ENCODE measurements at regions not wholly inside any gene's neighbourhood (a gene's known extent, or its start where the extent isn't known, plus 50 kb on each side); places are given as distances from the start of the nearest gene placed in this dataset.

- 21 to 38% (median 25%) methylated on average over 2 of the region's 2 CpGs for WGBS, 3 donors
- no peak for DNase-seq
- no peaks in the 10 kb centered on the region for H3K27me3 ChIP-seq
- no peaks in the 10 kb centered on the region for H3K4me1 ChIP-seq (ENCODE audit: insufficient read depth)
- no peak overlapping the region for H3K4me3 ChIP-seq
- no peaks in the 10 kb centered on the region for H3K9me3 ChIP-seq
- H3K27ac ChIP-seq = no peak overlapping the region
- intact Hi-C loops (cut with DNase I) = no loop called here
- H3K36me3 ChIP-seq = no peaks in the 10 kb centered on the region
- TF ChIP-seq, protein P1, sequence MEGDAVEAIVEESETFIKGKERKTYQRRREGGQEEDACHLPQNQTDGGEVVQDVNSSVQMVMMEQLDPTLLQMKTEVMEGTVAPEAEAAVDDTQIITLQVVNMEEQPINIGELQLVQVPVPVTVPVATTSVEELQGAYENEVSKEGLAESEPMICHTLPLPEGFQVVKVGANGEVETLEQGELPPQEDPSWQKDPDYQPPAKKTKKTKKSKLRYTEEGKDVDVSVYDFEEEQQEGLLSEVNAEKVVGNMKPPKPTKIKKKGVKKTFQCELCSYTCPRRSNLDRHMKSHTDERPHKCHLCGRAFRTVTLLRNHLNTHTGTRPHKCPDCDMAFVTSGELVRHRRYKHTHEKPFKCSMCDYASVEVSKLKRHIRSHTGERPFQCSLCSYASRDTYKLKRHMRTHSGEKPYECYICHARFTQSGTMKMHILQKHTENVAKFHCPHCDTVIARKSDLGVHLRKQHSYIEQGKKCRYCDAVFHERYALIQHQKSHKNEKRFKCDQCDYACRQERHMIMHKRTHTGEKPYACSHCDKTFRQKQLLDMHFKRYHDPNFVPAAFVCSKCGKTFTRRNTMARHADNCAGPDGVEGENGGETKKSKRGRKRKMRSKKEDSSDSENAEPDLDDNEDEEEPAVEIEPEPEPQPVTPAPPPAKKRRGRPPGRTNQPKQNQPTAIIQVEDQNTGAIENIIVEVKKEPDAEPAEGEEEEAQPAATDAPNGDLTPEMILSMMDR (IDR thresholded peaks at IDR 0.05) = no peak
- no peak for TF ChIP-seq EP300 (IDR thresholded peaks at IDR 0.05)
- no peak for TF ChIP-seq POLR2A (IDR thresholded peaks at IDR 0.05)
Observed at GRCh38 chr1:168822911-168823310, 93.9 kb upstream of the DPT start.

GRCh38 chr1:168823988-168824387 is 95.0 kb upstream of the DPT start:
- Histone ChIP-seq H3K4me1 (ENCODE audit: insufficient read depth) (no peaks in the 10 kb centered on the region), H3K9me3 (no peaks in the 10 kb centered on the region), H3K36me3 (no peaks in the 10 kb centered on the region), H3K27me3 (no peaks in the 10 kb centered on the region), H3K27ac (no peak overlapping the region), H3K4me3 (no peak overlapping the region)
- TF ChIP-seq POLR2A (IDR thresholded peaks at IDR 0.05) (no peak), EP300 (IDR thresholded peaks at IDR 0.05) (no peak)
- TF ChIP-seq, protein P1 (IDR thresholded peaks at IDR 0.05) = no peak
- WGBS, 3 donors = 90 to 96% (median 91%) methylated on average over 4 of the region's 4 CpGs
- intact Hi-C loops (cut with DNase I) = no loop called here
- no peak for DNase-seq

DNA sequence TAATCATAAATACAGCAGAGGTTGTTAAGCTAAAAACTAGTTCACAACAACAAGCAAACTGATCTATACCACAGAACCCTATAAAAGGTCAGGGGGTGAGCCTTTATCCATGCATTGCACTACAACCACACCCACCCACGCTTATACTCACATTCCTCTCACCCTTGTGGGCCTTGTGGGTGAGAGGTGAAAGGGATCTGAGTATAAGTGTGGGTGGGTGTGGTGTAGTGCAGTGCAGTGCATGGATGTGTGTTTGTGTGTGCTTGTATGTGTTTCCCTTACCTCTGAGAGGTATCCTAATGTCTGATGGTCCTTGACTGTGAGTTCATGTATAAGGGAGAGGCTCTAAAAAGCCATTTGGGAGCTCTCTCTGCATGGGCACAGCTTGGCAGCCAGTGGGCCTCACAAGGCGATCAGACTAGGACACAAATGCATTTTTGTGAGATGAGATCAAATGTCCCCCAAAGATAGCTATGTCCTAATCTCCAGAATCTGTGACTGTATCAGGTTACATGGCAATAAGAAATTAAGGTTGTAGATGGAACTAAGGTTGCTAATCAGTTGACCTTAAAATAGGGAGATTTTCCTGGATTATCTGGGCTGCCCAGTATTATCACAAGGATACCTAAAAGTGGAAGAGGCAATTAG is 95.5 kb upstream of the DPT start:
- no peaks in the 10 kb centered on the region for H3K9me3 ChIP-seq
- DNase-seq = no peak
- TF ChIP-seq, protein P1 (IDR thresholded peaks at IDR 0.05) = no peak
- TF ChIP-seq POLR2A (IDR thresholded peaks at IDR 0.05) (no peak), EP300 (IDR thresholded peaks at IDR 0.05) (no peak)
- no peak overlapping the region for H3K4me3 ChIP-seq
- WGBS, 3 donors = 84 to 95% (median 93%) methylated on average over 2 of the region's 2 CpGs
- no peak overlapping the region for H3K27ac ChIP-seq
- intact Hi-C loops (cut with DNase I) = no loop called here
- H3K4me1 ChIP-seq (ENCODE audit: insufficient read depth) = no peaks in the 10 kb centered on the region
- no peaks in the 10 kb centered on the region for H3K36me3 ChIP-seq
- no peaks in the 10 kb centered on the region for H3K27me3 ChIP-seq

GRCh38 chr1:168825129-168825528 is 96.1 kb upstream of the DPT start:
- Histone ChIP-seq H3K9me3 (no peaks in the 10 kb centered on the region), H3K4me3 (no peak overlapping the region), H3K27ac (no peak overlapping the region), H3K27me3 (no peaks in the 10 kb centered on the region), H3K36me3 (no peaks in the 10 kb centered on the region), H3K4me1 (ENCODE audit: insufficient read depth) (no peaks in the 10 kb centered on the region)
- WGBS, 3 donors = 32 to 56% (median 44%) methylated on average over 1 of the region's 1 CpG
- intact Hi-C loops (cut with DNase I) = no loop called here
- DNase-seq = no peak
- TF ChIP-seq EP300 (IDR thresholded peaks at IDR 0.05) = no peak

- H3K36me3 ChIP-seq = no peaks in the 10 kb centered on the region
- H3K9me3 ChIP-seq = no peaks in the 10 kb centered on the region
- 66 to 77% (median 73%) methylated on average over 3 of the region's 3 CpGs for WGBS, 3 donors
- intact Hi-C loops (cut with DNase I) = no loop called here
- TF ChIP-seq, protein P1 (IDR thresholded peaks at IDR 0.05) = no peak
- TF ChIP-seq POLR2A (IDR thresholded peaks at IDR 0.05) = no peak
- TF ChIP-seq EP300 (IDR thresholded peaks at IDR 0.05) = no peak
- no peaks in the 10 kb centered on the region for H3K27me3 ChIP-seq
- no peak overlapping the region for H3K27ac ChIP-seq
- no peak for DNase-seq
- no peak overlapping the region for H3K4me3 ChIP-seq
- H3K4me1 ChIP-seq (ENCODE audit: insufficient read depth) = no peaks in the 10 kb centered on the region
Observed at GRCh38 chr1:168825820-168826219, 96.8 kb upstream of the DPT start.

Measured in ovary (tissue), 7 donors.